GM13977 (cell line): ENCODE measurements at regions not wholly inside any gene's neighbourhood (a gene's known extent, or its start where the extent isn't known, plus 50 kb on each side); places are given as distances from the start of the nearest gene placed in this dataset.

Source experiments
- DNase-seq: peaks from one replicate; pipeline ENCODE4 v3.0.0; 2012; ENCODE audit warnings: low spot score
- in situ Hi-C: fragments of 300-500 bp; cut with MboI; formaldehyde crosslinking; loops from one replicate; pipeline ENCODE4 v1.12.0; 2022; ENCODE audit warnings: low sequenced_read_pairs, low pct_unique_long_range_greater_than_20kb, mixed read lengths, inconsistent platforms; ENCODE audit not compliant: unreplicated experiment
- TF ChIP-seq, protein P1 (sequence below): IDR thresholded peaks from 2 replicates; pipeline ENCODE4 v1.5.1; 2012; ENCODE audit warnings: mild to moderate bottlenecking, control low read depth; ENCODE audit not compliant: insufficient read depth; ENCODE audit errors: extremely low read depth, missing control alignments

DNA sequence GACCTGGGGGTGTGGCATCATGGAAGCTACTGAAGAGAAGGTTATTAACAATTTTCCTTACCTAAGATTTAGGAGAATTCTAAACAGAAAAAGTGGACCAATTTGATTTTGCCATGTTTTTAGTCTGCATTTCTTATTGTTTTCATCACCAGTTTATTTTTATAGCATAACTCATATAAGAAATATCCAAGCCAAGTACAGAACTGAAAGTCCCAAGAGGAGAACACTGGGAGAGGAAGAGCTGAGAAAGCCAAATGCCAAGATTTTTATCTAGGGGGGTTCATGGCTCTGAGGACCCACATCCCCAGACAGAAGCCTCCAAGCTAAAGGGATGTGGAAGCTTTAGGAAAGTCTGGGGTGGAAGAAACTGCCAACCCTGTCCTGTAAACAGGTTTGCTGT lies 109.4 kb upstream of the DUSP10 start:
- no peak for DNase-seq
- TF ChIP-seq, protein P1, sequence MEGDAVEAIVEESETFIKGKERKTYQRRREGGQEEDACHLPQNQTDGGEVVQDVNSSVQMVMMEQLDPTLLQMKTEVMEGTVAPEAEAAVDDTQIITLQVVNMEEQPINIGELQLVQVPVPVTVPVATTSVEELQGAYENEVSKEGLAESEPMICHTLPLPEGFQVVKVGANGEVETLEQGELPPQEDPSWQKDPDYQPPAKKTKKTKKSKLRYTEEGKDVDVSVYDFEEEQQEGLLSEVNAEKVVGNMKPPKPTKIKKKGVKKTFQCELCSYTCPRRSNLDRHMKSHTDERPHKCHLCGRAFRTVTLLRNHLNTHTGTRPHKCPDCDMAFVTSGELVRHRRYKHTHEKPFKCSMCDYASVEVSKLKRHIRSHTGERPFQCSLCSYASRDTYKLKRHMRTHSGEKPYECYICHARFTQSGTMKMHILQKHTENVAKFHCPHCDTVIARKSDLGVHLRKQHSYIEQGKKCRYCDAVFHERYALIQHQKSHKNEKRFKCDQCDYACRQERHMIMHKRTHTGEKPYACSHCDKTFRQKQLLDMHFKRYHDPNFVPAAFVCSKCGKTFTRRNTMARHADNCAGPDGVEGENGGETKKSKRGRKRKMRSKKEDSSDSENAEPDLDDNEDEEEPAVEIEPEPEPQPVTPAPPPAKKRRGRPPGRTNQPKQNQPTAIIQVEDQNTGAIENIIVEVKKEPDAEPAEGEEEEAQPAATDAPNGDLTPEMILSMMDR = no peak
- in situ Hi-C loops = no loop called here

DNA sequence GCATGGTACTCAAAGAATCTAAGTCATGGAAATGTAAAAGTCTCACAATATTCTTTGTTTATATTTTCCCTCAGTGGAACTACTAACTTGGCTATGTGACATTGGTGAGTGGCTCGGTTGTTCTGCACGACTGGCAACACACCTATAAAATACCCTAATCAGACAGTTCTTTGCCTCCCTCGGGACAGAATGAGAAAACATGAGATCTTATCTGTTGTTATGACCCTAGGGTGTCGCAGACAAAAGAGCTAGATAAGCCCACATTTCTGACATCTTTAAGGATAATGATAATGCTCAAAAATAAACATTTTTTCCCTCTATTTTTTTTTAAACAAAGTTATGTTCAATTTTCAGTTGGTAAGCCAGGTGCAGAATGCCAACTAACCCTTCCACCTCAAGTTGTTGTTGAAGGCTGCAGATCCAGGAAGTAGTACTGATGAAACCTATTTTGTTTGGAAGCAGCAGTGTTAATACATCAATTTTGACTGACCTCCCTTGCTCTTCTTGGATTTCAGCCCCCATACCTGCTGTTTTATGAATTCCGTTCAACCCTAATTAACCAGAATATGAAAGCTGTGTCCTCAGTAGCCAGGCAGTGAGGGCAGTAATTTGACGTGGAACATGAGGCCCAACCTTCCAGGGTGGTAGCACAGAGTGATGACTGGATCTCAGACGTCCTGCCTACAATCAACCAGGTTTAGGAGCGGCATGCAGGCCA lies 108.7 kb upstream of the DUSP10 start:
- TF ChIP-seq, protein P1 = no peak
- in situ Hi-C loops = no loop called here
- DNase-seq = no peak

DNA sequence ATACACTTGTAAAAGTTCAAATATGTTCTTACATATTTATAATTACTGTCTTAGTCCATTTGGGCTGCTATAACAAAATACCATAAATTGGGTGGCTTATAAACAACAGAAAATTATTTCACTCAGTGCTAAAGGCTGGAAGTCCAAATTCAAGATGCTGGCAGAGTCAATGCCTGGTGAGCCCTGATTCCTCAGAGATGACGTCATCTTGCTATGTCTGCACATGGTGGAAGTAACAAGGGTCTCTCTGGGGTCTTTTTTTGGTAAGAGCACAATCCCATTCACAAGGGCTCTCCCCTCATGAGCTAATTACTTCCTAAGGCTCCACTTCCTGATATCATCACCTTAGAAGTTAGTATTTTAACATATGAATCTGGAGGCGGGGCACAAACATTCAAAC lies 108.0 kb upstream of the DUSP10 start:
- no peak for DNase-seq
- TF ChIP-seq, protein P1 = no peak
- in situ Hi-C loops = no loop called here

DNA sequence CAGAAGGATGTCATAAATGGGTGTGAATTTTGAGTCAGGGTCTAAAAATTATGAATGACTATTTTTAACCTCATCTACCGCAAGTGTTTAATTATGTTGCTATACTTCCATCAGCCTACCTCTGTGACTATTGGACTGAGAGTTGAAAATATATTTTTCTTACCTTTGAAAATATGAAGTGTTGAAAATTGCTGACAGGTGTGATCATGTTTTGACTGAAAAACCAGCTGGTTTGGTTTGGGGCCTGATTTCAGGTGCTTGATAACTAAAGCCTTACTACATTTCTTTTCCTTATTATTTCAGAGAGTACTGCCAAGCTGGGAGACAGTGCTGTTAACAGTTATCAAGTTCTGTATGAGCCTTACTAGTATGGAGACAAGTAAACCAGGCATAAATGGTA lies 107.2 kb upstream of the DUSP10 start:
- no peak for DNase-seq
- TF ChIP-seq, protein P1 = no peak
- in situ Hi-C loops = no loop called here

DNA sequence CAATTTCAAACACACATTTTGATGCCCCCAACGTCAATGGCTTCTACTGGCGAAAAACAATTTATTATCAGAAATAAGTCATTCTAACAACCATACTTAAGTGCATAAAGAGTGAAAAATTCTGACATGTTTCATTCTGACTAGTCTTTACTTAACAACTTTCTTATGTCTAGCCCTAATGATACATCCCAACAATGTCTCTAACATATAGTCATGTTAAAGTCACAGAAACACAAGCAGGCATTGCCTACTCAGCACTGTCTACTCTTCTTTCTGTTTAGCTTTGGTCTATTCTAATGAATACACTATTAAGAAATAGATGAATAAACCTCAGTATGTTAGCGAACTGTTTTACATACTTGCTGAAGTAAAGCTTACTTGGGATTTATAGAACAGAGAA lies 105.8 kb upstream of the DUSP10 start:
- in situ Hi-C loops = no loop called here
- TF ChIP-seq, protein P1 = no peak
- no peak for DNase-seq

DNA sequence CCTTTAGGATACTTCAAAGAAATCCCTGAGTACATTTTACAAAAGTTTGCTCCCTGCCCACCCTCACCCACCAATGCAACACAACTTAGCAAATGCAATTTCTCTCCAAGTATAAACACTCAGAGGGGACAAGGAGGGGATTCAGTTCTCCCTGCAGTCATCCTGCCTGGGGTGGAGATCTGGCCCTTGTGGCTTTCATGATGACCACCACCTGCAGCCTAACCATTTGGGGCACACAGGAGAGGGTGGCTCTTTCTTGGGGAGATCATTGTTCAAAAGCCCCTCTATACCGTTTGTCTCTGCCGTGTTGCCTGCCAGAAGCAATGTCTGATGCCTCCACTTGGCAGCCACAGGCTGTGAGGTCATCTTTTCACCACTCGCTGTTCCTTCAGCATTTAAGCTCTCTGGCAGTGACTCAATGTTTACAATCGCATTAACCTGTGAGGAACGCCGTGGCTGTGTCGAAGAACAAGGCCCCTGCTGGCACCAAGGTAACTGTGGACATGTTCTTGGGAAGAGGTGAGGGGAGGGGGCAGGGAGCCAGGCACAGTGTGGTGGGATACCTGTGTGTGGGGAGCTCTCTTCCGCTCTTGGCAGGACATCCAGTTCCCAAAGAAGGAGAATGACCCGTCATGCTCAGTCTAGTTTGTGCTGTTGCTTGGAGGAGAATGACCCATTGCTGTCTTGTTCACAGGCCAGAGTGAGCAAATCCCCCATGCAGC lies 103.9 kb upstream of the DUSP10 start:
- in situ Hi-C loops = no loop called here
- no peak for DNase-seq
- TF ChIP-seq, protein P1 = no peak

DNA sequence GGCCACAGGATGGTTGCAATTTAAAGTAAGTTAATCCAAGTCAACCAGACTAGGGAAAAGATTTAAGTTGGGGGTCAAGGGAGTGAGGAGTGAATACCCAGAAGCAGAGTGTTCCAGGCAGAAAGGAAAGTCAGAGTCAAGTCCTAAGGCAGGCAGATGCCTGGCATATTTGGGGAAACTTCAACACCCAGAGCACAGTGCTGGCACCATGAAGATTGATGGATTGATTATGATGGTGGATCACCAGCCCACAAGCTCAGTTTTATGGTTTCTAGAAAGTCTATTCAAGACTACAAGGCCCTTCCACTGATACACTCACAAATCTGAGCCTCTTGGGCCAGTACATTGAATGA lies 100.1 kb upstream of the DUSP10 start:
- in situ Hi-C loops = no loop called here
- DNase-seq = no peak
- TF ChIP-seq, protein P1 = no peak
